ENCODE measurements at regions not wholly inside any gene's neighbourhood (a gene's known extent, or its start where the extent isn't known, plus 50 kb on each side); places are given as distances from the start of the nearest gene placed in this dataset.

- TF ChIP-seq POLR2AphosphoS5 (IDR thresholded peaks at IDR 0.05; ENCODE audit: low read depth, low read length): no peak
- TF ChIP-seq, protein P1, sequence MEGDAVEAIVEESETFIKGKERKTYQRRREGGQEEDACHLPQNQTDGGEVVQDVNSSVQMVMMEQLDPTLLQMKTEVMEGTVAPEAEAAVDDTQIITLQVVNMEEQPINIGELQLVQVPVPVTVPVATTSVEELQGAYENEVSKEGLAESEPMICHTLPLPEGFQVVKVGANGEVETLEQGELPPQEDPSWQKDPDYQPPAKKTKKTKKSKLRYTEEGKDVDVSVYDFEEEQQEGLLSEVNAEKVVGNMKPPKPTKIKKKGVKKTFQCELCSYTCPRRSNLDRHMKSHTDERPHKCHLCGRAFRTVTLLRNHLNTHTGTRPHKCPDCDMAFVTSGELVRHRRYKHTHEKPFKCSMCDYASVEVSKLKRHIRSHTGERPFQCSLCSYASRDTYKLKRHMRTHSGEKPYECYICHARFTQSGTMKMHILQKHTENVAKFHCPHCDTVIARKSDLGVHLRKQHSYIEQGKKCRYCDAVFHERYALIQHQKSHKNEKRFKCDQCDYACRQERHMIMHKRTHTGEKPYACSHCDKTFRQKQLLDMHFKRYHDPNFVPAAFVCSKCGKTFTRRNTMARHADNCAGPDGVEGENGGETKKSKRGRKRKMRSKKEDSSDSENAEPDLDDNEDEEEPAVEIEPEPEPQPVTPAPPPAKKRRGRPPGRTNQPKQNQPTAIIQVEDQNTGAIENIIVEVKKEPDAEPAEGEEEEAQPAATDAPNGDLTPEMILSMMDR (IDR thresholded peaks at IDR 0.05): no peak
- TF ChIP-seq, protein P2, sequence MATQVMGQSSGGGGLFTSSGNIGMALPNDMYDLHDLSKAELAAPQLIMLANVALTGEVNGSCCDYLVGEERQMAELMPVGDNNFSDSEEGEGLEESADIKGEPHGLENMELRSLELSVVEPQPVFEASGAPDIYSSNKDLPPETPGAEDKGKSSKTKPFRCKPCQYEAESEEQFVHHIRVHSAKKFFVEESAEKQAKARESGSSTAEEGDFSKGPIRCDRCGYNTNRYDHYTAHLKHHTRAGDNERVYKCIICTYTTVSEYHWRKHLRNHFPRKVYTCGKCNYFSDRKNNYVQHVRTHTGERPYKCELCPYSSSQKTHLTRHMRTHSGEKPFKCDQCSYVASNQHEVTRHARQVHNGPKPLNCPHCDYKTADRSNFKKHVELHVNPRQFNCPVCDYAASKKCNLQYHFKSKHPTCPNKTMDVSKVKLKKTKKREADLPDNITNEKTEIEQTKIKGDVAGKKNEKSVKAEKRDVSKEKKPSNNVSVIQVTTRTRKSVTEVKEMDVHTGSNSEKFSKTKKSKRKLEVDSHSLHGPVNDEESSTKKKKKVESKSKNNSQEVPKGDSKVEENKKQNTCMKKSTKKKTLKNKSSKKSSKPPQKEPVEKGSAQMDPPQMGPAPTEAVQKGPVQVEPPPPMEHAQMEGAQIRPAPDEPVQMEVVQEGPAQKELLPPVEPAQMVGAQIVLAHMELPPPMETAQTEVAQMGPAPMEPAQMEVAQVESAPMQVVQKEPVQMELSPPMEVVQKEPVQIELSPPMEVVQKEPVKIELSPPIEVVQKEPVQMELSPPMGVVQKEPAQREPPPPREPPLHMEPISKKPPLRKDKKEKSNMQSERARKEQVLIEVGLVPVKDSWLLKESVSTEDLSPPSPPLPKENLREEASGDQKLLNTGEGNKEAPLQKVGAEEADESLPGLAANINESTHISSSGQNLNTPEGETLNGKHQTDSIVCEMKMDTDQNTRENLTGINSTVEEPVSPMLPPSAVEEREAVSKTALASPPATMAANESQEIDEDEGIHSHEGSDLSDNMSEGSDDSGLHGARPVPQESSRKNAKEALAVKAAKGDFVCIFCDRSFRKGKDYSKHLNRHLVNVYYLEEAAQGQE (IDR thresholded peaks at IDR 0.05; ENCODE audit: insufficient read depth in 1 of 2, low read depth in 2 of 2, low read length in 1 of 2): no peak
- TF ChIP-seq SIN3A (IDR thresholded peaks at IDR 0.05; ENCODE audit: borderline replicate concordance, insufficient read depth, low read depth, low read length): no peak
Observed at GRCh38 chr4:22984390-22984789, 291.7 kb downstream of the GBA3 start.
